ENCODE measurements at regions not wholly inside any gene's neighbourhood (a gene's known extent, or its start where the extent isn't known, plus 50 kb on each side); places are given as distances from the start of the nearest gene placed in this dataset.

DNA sequence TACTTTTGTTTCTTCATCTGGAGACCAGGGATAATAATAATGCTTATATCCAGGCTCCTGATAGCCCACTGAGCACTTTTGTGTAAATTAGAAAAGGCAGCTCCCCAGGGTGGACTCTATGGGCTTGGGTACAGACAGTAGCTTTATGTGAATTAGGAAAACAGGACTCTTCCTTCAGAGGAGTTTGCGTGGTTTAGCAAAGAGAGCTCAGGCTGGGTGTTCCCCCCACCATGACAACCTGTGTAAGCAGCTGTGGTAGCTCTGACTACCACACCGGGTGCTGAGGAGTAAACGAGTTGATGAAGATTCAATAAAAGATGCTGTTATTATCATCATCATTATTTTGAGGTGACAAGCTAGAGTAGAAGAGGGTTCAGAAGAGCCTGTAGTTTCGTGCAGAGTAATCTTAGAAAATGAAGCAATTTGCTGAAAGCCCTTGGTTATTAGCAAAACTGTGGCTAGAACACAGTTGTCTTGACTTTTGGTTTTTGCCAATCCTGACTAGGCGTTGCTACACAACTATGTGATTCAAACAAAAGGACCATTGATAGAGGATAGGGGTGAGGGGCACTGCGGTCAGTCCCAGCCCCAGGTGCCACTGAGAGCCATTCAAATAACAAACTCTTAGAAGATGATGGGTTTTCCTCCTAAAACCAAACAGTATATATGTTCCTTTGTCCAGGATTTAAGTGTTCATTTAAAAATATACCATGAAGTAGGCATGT is 60.6 kb upstream of the LIMCH1 start:
- TF ChIP-seq, protein P1, sequence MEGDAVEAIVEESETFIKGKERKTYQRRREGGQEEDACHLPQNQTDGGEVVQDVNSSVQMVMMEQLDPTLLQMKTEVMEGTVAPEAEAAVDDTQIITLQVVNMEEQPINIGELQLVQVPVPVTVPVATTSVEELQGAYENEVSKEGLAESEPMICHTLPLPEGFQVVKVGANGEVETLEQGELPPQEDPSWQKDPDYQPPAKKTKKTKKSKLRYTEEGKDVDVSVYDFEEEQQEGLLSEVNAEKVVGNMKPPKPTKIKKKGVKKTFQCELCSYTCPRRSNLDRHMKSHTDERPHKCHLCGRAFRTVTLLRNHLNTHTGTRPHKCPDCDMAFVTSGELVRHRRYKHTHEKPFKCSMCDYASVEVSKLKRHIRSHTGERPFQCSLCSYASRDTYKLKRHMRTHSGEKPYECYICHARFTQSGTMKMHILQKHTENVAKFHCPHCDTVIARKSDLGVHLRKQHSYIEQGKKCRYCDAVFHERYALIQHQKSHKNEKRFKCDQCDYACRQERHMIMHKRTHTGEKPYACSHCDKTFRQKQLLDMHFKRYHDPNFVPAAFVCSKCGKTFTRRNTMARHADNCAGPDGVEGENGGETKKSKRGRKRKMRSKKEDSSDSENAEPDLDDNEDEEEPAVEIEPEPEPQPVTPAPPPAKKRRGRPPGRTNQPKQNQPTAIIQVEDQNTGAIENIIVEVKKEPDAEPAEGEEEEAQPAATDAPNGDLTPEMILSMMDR (conservative IDR thresholded peaks at IDR 0.05; ENCODE audit: low read depth, low read length), result no peak
- DNase-seq (ENCODE audit: low read depth), result no peak
- H3K4me3 ChIP-seq (ENCODE audit: low read depth, low read length), result no peak overlapping the region

DNA sequence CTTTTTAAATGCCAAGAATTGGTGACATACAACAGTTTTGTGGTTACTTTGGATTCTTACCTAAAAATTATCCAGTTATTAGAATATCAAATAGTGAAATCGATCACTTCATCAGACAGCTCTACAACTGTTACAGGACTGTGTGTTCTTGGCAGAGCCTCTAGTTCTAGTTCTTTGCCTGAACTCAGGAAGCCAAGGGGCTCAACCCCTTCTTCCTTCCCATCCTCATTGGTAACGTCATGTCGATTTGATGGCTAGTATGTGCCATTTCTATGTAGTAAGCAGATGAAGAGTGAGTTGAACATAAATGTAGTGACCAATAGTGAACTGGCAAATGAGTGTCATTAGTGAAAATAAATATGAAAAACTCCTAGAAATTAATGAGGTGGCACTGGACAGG is 59.4 kb upstream of the LIMCH1 start:
- TF ChIP-seq, protein P1 (conservative IDR thresholded peaks at IDR 0.05; ENCODE audit: low read depth, low read length), result no peak
- DNase-seq (ENCODE audit: low read depth), result no peak
- H3K4me3 ChIP-seq (ENCODE audit: low read depth, low read length), result no peak overlapping the region

DNA sequence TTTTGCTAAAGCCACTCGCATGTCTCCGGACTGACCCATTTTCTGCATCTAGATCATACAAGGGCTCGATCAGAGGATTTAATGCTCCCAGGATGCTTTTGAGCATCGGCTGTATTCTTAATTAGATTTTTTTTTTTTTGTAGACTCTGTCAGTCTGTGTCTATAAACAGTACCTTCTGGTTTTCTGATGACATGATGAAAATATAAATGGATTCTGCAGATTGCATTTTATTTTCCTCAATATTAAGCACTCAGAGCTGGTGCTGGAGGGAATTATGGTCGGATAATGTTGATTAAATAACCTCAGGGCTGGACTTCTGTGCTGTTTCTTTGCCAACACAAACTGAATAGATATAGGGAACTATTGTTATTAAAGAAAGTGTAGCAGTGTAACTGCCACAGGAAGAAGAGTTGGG is 57.1 kb upstream of the LIMCH1 start:
- DNase-seq (ENCODE audit: low read depth), result no peak
- TF ChIP-seq, protein P1 (conservative IDR thresholded peaks at IDR 0.05; ENCODE audit: low read depth, low read length), result no peak
- no peak overlapping the region for H3K4me3 ChIP-seq (ENCODE audit: low read depth, low read length)

DNA sequence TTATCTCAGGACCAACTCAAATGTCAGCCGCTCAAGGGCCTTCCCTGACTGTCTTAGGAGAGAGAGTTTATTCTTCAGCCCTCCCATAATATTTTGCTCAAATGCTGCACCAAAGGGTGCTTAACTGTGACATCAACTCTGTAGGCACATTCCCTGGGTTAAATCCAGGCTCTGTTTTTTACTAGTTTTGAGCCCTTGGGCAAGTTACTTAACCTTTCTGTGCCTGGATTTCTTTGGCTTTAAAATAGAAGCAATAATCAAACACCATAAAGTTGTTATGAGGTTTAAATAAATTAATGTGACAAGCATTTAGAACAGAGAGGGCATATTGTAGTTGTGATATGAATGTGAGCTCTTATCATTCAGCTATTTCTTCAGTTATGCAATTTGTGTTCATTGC is 54.2 kb upstream of the LIMCH1 start:
- no peak overlapping the region for H3K4me3 ChIP-seq (ENCODE audit: low read depth, low read length)
- DNase-seq (ENCODE audit: low read depth), result no peak
- TF ChIP-seq, protein P1 (conservative IDR thresholded peaks at IDR 0.05; ENCODE audit: low read depth, low read length), result no peak

DNA sequence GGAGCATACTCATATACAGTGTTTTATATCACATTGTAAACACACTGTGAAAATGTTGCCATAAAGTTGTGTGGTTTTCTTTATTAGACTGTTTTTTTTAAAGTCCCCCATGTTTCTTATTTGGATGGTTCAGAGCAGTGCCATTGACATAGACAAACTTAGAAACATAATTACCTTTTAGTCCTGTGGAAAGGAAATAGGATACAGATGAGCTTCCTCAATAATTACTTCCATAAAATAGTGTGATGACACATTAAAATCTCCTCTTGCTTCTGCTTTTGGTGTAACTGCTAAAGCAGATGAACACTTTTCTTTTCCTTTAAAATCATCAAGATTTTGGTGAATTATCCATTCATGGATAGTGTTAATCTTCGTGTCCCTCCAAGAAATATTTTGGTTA is 52.9 kb upstream of the LIMCH1 start:
- TF ChIP-seq, protein P1 (conservative IDR thresholded peaks at IDR 0.05; ENCODE audit: low read depth, low read length), result no peak
- H3K4me3 ChIP-seq (ENCODE audit: low read depth, low read length), result no peak overlapping the region
- DNase-seq (ENCODE audit: low read depth), result no peak

DNA sequence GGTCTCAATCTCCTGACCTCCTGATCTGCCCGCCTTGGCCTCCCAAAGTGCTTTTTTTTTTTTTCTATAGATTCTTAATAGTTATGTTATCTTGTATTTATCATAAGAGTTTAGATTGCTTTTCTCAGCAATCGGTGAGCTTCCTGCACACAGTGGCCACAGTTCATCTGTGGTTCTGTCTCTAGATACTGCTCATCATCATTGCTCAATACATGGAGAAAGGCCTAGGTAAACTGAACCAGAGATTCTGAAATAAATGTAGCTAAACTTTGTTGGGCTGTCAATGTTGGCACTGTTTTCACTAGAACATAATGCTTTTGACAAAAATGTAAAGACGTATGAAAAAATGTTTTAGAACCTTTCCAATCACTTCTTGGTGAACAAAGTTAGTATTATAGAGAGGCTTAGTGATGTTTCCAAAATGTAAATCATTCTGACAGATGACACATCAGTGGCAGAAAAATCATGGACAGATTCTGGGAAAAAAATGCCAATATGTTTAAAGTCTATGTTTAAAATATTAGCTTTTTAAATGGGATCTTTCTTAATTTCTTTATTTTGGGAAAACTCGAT is 50.0 kb upstream of the LIMCH1 start:
- no peak overlapping the region for H3K4me3 ChIP-seq (ENCODE audit: low read depth, low read length)
- DNase-seq (ENCODE audit: low read depth), result no peak
- TF ChIP-seq, protein P1 (conservative IDR thresholded peaks at IDR 0.05; ENCODE audit: low read depth, low read length), result no peak
